HG03108 (cell line): ENCODE measurements at regions not wholly inside any gene's neighbourhood (a gene's known extent, or its start where the extent isn't known, plus 50 kb on each side); places are given as distances from the start of the nearest gene placed in this dataset.

Experiments
- ATAC-seq: cut with Tn5 transposase; IDR thresholded peaks from one replicate; pipeline ENCODE4 v1.9.1; 2021; ENCODE audit warnings: moderate library complexity; ENCODE audit not compliant: unreplicated experiment

- ATAC-seq = peak; percentile 86
Observed at GRCh38 chr14:49971156-49972130, 78.6 kb downstream of the ARF6 start.

- no peak for ATAC-seq
Observed at GRCh38 chr14:49972131-49972671, 79.3 kb downstream of the ARF6 start.

GRCh38 chr14:49972823-49973222 is 79.9 kb downstream of the ARF6 start:
- no peak for ATAC-seq

GRCh38 chr14:49975276-49975675 is 82.4 kb downstream of the ARF6 start:
- ATAC-seq = no peak

- no peak for ATAC-seq
Observed at GRCh38 chr14:49975799-49976198, 82.9 kb downstream of the ARF6 start.

GRCh38 chr14:49977126-49977841 is 84.4 kb downstream of the ARF6 start:
- peak; percentile 65 for ATAC-seq

- ATAC-seq = no peak
Observed at GRCh38 chr14:49980027-49980426, 87.1 kb downstream of the ARF6 start.

GRCh38 chr14:49982082-49982481 is 89.2 kb downstream of the ARF6 start:
- ATAC-seq = no peak

- ATAC-seq = no peak
Observed at GRCh38 chr14:49982501-49982951, 89.6 kb downstream of the ARF6 start.

GRCh38 chr14:49984424-49984823 is 91.5 kb downstream of the ARF6 start:
- no peak for ATAC-seq

- ATAC-seq = no peak
Observed at GRCh38 chr14:49986343-49987014, 93.6 kb downstream of the ARF6 start.

- ATAC-seq = no peak
Observed at GRCh38 chr14:49988080-49988990, 95.5 kb downstream of the ARF6 start.

GRCh38 chr14:49989966-49990365 is 97.1 kb downstream of the ARF6 start:
- ATAC-seq = no peak

GRCh38 chr14:49991491-49991890 is 98.6 kb downstream of the ARF6 start:
- ATAC-seq = no peak

GRCh38 chr14:49992036-49992435 is 99.2 kb downstream of the ARF6 start:
- ATAC-seq = no peak

- ATAC-seq = no peak
Observed at GRCh38 chr14:49992448-49992847, 99.6 kb downstream of the ARF6 start.

- peak; percentile 89 for ATAC-seq
Observed at GRCh38 chr14:49992901-49993339, 100.0 kb downstream of the ARF6 start.

- ATAC-seq = no peak
Observed at GRCh38 chr14:49993565-49993964, 100.7 kb downstream of the ARF6 start.

- no peak for ATAC-seq
Observed at GRCh38 chr14:49994951-49995561, 102.2 kb downstream of the ARF6 start.

- no peak for ATAC-seq
Observed at GRCh38 chr14:49997991-49998390, 105.1 kb downstream of the ARF6 start.
